ENCODE measurements at regions not wholly inside any gene's neighbourhood (a gene's known extent, or its start where the extent isn't known, plus 50 kb on each side); places are given as distances from the start of the nearest gene placed in this dataset.
A peak's percentile ranks its signal among the peaks of the same experiment; 100 is the strongest.

DNA sequence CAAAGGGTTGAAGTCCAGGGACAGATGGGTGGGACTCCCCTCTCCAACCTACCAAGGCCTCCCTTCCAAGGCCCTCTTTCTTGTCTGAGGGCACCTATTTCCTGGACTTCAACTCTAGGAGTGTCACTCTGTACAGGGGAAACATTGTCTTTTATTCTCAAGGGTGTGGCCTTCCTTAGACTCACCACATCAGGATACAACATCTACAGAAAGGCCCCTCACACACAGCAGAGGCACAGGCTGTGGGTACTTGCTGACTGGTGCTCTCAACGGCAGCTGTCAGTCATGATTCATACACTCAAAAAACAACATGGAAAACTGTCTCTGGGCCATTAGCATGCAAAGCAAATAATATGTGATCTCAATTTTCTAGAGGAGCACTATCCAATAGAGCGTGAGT, 78.0 kb downstream of the RCN1 start:
- no peaks in the 10 kb centered on the region for H3K9me3 ChIP-seq
- H3K36me3 ChIP-seq, result no peaks in the 10 kb centered on the region
- TF ChIP-seq, protein P1, sequence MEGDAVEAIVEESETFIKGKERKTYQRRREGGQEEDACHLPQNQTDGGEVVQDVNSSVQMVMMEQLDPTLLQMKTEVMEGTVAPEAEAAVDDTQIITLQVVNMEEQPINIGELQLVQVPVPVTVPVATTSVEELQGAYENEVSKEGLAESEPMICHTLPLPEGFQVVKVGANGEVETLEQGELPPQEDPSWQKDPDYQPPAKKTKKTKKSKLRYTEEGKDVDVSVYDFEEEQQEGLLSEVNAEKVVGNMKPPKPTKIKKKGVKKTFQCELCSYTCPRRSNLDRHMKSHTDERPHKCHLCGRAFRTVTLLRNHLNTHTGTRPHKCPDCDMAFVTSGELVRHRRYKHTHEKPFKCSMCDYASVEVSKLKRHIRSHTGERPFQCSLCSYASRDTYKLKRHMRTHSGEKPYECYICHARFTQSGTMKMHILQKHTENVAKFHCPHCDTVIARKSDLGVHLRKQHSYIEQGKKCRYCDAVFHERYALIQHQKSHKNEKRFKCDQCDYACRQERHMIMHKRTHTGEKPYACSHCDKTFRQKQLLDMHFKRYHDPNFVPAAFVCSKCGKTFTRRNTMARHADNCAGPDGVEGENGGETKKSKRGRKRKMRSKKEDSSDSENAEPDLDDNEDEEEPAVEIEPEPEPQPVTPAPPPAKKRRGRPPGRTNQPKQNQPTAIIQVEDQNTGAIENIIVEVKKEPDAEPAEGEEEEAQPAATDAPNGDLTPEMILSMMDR (IDR thresholded peaks at IDR 0.05), result no peak
- TF ChIP-seq POLR2A (IDR thresholded peaks at IDR 0.05), result no peak
- H3K27ac ChIP-seq, result no peak overlapping the region
- WGBS, 2 donors, result 90 to 94% methylated on average over 2 of the region's 2 CpGs
- intact Hi-C loops (cut with DNase I), result no loop called here
- no peak for DNase-seq
- no peaks in the 10 kb centered on the region for H3K4me1 ChIP-seq
- H3K4me3 ChIP-seq (replicated peaks in 1 of 3), result no peak overlapping the region
- H3K27me3 ChIP-seq, result no peaks in the 10 kb centered on the region

DNA sequence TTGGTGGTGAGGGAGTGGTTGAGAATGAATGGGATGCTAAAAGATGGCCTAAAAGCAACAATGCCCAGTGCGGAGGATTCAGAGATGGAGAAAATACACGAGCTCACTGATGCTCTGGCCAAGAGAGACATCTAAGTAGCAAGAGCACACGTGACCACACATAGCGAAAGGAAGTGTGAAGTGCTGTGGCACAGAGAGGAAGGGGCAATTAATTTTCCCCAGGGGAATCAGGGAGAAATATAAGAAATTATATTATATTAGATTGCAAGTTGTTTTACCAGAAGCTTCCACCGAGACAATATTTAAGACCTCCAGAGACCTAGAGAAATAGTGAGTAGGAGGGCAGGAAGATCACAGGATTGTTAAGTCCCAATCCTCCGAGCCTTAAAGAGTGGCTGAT, 80.6 kb downstream of the RCN1 start:
- H3K4me3 ChIP-seq (replicated peaks in 1 of 3), result no peak overlapping the region
- no peaks in the 10 kb centered on the region for H3K36me3 ChIP-seq
- H3K27me3 ChIP-seq, result no peaks in the 10 kb centered on the region
- TF ChIP-seq, protein P1 (IDR thresholded peaks at IDR 0.05), result no peak
- TF ChIP-seq POLR2A (IDR thresholded peaks at IDR 0.05), result no peak
- no peaks in the 10 kb centered on the region for H3K9me3 ChIP-seq
- H3K27ac ChIP-seq, result no peak overlapping the region
- DNase-seq, result no peak
- H3K4me1 ChIP-seq, result no peaks in the 10 kb centered on the region
- intact Hi-C loops (cut with DNase I), result no loop called here
- WGBS, 2 donors, result 76 to 81% methylated on average over 6 of the region's 6 CpGs

GRCh38 chr11:32172041-32172847, 81.4 kb downstream of the RCN1 start:
- TF ChIP-seq POLR2A (IDR thresholded peaks at IDR 0.05), result no peak
- TF ChIP-seq, protein P1 (IDR thresholded peaks at IDR 0.05), result no peak
- H3K4me1 ChIP-seq, result no peaks in the 10 kb centered on the region
- H3K4me3 ChIP-seq (replicated peaks in 1 of 3), result no peak overlapping the region
- intact Hi-C loops (cut with DNase I), result no loop called here
- H3K9me3 ChIP-seq, result no peaks in the 10 kb centered on the region
- no peak overlapping the region for H3K27ac ChIP-seq
- H3K27me3 ChIP-seq, result no peaks in the 10 kb centered on the region
- 38 to 39% methylated on average over 9 of the region's 9 CpGs for WGBS, 2 donors
- no peaks in the 10 kb centered on the region for H3K36me3 ChIP-seq
- DNase-seq, result peak; percentile 50 to 68

- peak in 1 of 2 donors; percentile 22 for DNase-seq
These were observed 82.3 kb downstream of the RCN1 start for GRCh38 chr11:32172848-32173834.

More at GRCh38 chr11:32172848-32173834, 82.3 kb downstream of the RCN1 start:
- TF ChIP-seq, protein P1 (IDR thresholded peaks at IDR 0.05), result peak in 2 of 6 experiments; percentile 23 to 39
- TF ChIP-seq POLR2A (IDR thresholded peaks at IDR 0.05), result no peak
- no peaks in the 10 kb centered on the region for H3K27me3 ChIP-seq
- no peak overlapping the region for H3K4me3 ChIP-seq (replicated peaks in 1 of 3)
- H3K27ac ChIP-seq, result no peak overlapping the region
- no peaks in the 10 kb centered on the region for H3K36me3 ChIP-seq
- WGBS, 2 donors, result 24 to 54% methylated on average over 22 of the region's 22 CpGs
- intact Hi-C loops (cut with DNase I), result no loop called here
- H3K9me3 ChIP-seq, result no peaks in the 10 kb centered on the region
- H3K4me1 ChIP-seq, result no peaks in the 10 kb centered on the region

All from thyroid gland (tissue), 4 donors.